ENCODE measurements at regions not wholly inside any gene's neighbourhood (a gene's known extent, or its start where the extent isn't known, plus 50 kb on each side); places are given as distances from the start of the nearest gene placed in this dataset.

- TF ChIP-seq CTCF (IDR thresholded peaks at IDR 0.05; ENCODE audit: insufficient read depth, low read length) = no peak
- no peak for TF ChIP-seq REST (IDR thresholded peaks at IDR 0.05; ENCODE audit: insufficient replicate concordance, low read depth)
- no peak for TF ChIP-seq SPI1 (IDR thresholded peaks at IDR 0.05; ENCODE audit: borderline replicate concordance, low read depth)
Measured at GRCh38 chr12:58358369-58358768, 417.0 kb downstream of the ATP23 start.

Data from HL-60 (cell line).